PC-9 (cell line): ENCODE measurements at regions not wholly inside any gene's neighbourhood (a gene's known extent, or its start where the extent isn't known, plus 50 kb on each side); places are given as distances from the start of the nearest gene placed in this dataset.

Experiments
- BruUV-seq: library from RNA; stranded (reverse); fragments of 400-500 nt; replicated peaks from 2 replicates; lab custom pipeline; 2021; lab: Mats Ljungman, UMichigan
- CTCF ChIA-PET: fragments of 300-600 bp; sonication (Branson Sonifier 250); formaldehyde crosslinking; loops from one replicate; lab custom pipeline; 2022; ENCODE audit warnings: antibody characterized with exemption; lab: Charles Lee
- POLR2A ChIA-PET: fragments of 300-600 bp; sonication (Branson Sonifier 250); formaldehyde crosslinking; loops from one replicate; lab custom pipeline; 2022; ENCODE audit warnings: antibody characterized with exemption; ENCODE audit not compliant: unreplicated experiment; lab: Charles Lee
- DNase-seq, 2 experiments: peaks; one replicate each; pipeline versions ENCODE4 v3.0.0 to v3.0.0-alpha.2; 2015 to 2022; ENCODE audit warnings: mixed read lengths in 1 of 2
- H2AFZ ChIP-seq: fragments of 200-600 bp; sonication (generic); 2 replicates; pipeline ENCODE4 v1.8.1; 2017; ENCODE audit warnings: antibody characterized with exemption
- H3F3A ChIP-seq: fragments of 200-600 bp; sonication (generic); 2 replicates; pipeline ENCODE4 v1.8.1; 2017; ENCODE audit warnings: antibody characterized with exemption, mild to moderate bottlenecking, low read depth; ENCODE audit not compliant: insufficient read depth
- H3K27ac ChIP-seq: fragments of 200-600 bp; sonication (generic); 2 replicates; pipeline ENCODE4 v1.6.1; 2016; ENCODE audit warnings: mixed run types
- H3K27me3 ChIP-seq: fragments of 200-600 bp; sonication (generic); 2 replicates; pipeline ENCODE4 v1.6.1; 2016; ENCODE audit warnings: low read depth, mixed run types; ENCODE audit not compliant: insufficient read depth
- H3K36me3 ChIP-seq: fragments of 200-600 bp; sonication (generic); 2 replicates; pipeline ENCODE4 v1.6.1; 2016; ENCODE audit warnings: low read depth, mixed run types
- H3K4me1 ChIP-seq: fragments of 200-600 bp; sonication (generic); replicated peaks from 2 replicates; pipeline ENCODE4 v1.6.1; 2016; ENCODE audit warnings: mixed run types; ENCODE audit not compliant: insufficient read depth
- H3K4me2 ChIP-seq: fragments of 200-600 bp; sonication (generic); 2 replicates; pipeline ENCODE4 v1.6.1; 2017; ENCODE audit warnings: mixed run types
- H3K4me3 ChIP-seq: fragments of 200-600 bp; sonication (generic); 2 replicates; pipeline ENCODE4 v1.6.1; 2016; ENCODE audit warnings: mixed run types
- H3K79me2 ChIP-seq: fragments of 200-600 bp; sonication (generic); 2 replicates; pipeline ENCODE4 v1.6.1; 2017; ENCODE audit warnings: low read depth, mixed run types
- H3K9me2 ChIP-seq: fragments of 200-600 bp; sonication (generic); 2 replicates; pipeline ENCODE4 v1.8.1; 2017; ENCODE audit warnings: mild to moderate bottlenecking; ENCODE audit not compliant: insufficient read depth
- H3K9me3 ChIP-seq: fragments of 200-600 bp; sonication (generic); 2 replicates; pipeline ENCODE4 v1.8.1; 2016; ENCODE audit warnings: low read depth; ENCODE audit not compliant: insufficient read depth
- H4K20me1 ChIP-seq: fragments of 200-600 bp; sonication (generic); 2 replicates; pipeline ENCODE4 v1.8.1; 2017; ENCODE audit not compliant: insufficient read depth
- EZH2 ChIP-seq: fragments of 200-600 bp; sonication (generic); IDR thresholded peaks from 2 replicates; pipeline ENCODE4 v1.8.0; 2017; ENCODE audit warnings: antibody characterized with exemption, low read depth
- intact Hi-C: fragments of 100-400 bp; cut with micrococcal nuclease; formaldehyde crosslinking; loops from one replicate; pipeline ENCODE4 v1.10.0; 2022; ENCODE audit not compliant: unreplicated experiment
- TF ChIP-seq, protein P1 (sequence below): fragments of 200-600 bp; sonication (generic); conservative IDR thresholded peaks from 2 replicates; pipeline ENCODE4 v1.6.1; 2017; ENCODE audit warnings: mixed run types, antibody characterized with exemption, mild to moderate bottlenecking, moderate library complexity

- H4K20me1 ChIP-seq: no peaks in the 10 kb centered on the region
- no peaks in the 10 kb centered on the region for H3K4me1 ChIP-seq
- no peaks in the 10 kb centered on the region for H3F3A ChIP-seq
- TF ChIP-seq EZH2: no peak
- TF ChIP-seq, protein P1, sequence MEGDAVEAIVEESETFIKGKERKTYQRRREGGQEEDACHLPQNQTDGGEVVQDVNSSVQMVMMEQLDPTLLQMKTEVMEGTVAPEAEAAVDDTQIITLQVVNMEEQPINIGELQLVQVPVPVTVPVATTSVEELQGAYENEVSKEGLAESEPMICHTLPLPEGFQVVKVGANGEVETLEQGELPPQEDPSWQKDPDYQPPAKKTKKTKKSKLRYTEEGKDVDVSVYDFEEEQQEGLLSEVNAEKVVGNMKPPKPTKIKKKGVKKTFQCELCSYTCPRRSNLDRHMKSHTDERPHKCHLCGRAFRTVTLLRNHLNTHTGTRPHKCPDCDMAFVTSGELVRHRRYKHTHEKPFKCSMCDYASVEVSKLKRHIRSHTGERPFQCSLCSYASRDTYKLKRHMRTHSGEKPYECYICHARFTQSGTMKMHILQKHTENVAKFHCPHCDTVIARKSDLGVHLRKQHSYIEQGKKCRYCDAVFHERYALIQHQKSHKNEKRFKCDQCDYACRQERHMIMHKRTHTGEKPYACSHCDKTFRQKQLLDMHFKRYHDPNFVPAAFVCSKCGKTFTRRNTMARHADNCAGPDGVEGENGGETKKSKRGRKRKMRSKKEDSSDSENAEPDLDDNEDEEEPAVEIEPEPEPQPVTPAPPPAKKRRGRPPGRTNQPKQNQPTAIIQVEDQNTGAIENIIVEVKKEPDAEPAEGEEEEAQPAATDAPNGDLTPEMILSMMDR: no peak
- H3K36me3 ChIP-seq: no peaks in the 10 kb centered on the region
- no peaks in the 10 kb centered on the region for H3K9me3 ChIP-seq
- no peak for DNase-seq
- no peak overlapping the region for H3K4me2 ChIP-seq
- POLR2A ChIA-PET: no interaction called here
- no peaks in the 10 kb centered on the region for H3K27me3 ChIP-seq
- no peaks in the 10 kb centered on the region for H3K79me2 ChIP-seq
- CTCF ChIA-PET: no interaction called here
- H3K9me2 ChIP-seq: 0 out of 2 replicates have a peak, but pooled peaks cover 3% of the 10 kb centered on the region
- intact Hi-C loops: no loop called here
- no peak overlapping the region for H3K4me3 ChIP-seq
- H2AFZ ChIP-seq: no peak overlapping the region
- BruUV-seq: no TSS peak
- no peak overlapping the region for H3K27ac ChIP-seq
Observed at GRCh38 chr4:123209436-123209835, 187.2 kb upstream of the SPRY1 start.

GRCh38 chr4:123215536-123215935 is 181.1 kb upstream of the SPRY1 start:
- TF ChIP-seq, protein P1: no peak
- TF ChIP-seq EZH2: no peak
- Histone ChIP-seq H3K27me3 (no peaks in the 10 kb centered on the region), H3K4me3 (no peak overlapping the region), H2AFZ (no peak overlapping the region), H3K4me2 (no peak overlapping the region), H3F3A (no peaks in the 10 kb centered on the region), H4K20me1 (no peaks in the 10 kb centered on the region), H3K4me1 (no peaks in the 10 kb centered on the region), H3K9me2 (no peaks in the 10 kb centered on the region), H3K36me3 (no peaks in the 10 kb centered on the region), H3K9me3 (no peaks in the 10 kb centered on the region), H3K79me2 (no peaks in the 10 kb centered on the region), H3K27ac (no peak overlapping the region)
- intact Hi-C loops: no loop called here
- BruUV-seq: no TSS peak
- ChIA-PET CTCF (no interaction called here), POLR2A (no interaction called here)
- DNase-seq: no peak

DNA sequence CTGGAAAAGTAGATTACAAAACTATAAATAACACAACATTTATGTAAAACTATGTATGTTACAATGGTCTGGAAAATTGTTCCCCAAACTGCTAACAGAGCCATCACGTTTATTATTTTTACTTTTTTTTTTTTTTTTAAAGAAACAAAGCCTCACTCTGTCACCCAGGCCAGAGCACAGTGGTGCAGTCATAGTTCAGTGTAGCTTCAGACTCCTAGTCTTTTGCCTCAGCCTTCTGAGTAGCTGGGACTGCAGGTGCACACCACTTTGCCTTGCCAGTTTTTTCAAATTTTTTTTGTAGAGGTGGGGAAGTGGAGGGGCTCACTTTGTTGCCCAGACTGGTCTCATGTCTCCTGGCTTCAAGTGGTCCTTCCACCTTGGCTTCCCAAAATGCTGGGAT is 180.1 kb upstream of the SPRY1 start:
- DNase-seq: no peak
- no peaks in the 10 kb centered on the region for H3F3A ChIP-seq
- no peaks in the 10 kb centered on the region for H4K20me1 ChIP-seq
- TF ChIP-seq, protein P1: no peak
- no peak for TF ChIP-seq EZH2
- H3K4me2 ChIP-seq: no peak overlapping the region
- no peaks in the 10 kb centered on the region for H3K79me2 ChIP-seq
- no peak overlapping the region for H3K4me3 ChIP-seq
- H3K36me3 ChIP-seq: no peaks in the 10 kb centered on the region
- intact Hi-C loops: no loop called here
- H3K4me1 ChIP-seq: no peaks in the 10 kb centered on the region
- no TSS peak for BruUV-seq
- ChIA-PET POLR2A (no interaction called here), CTCF (no interaction called here)
- no peaks in the 10 kb centered on the region for H3K27me3 ChIP-seq
- no peaks in the 10 kb centered on the region for H3K9me2 ChIP-seq
- no peak overlapping the region for H3K27ac ChIP-seq
- H2AFZ ChIP-seq: no peak overlapping the region
- H3K9me3 ChIP-seq: no peaks in the 10 kb centered on the region
